Breast epithelium (tissue), 4 donors: ENCODE measurements at regions not wholly inside any gene's neighbourhood (a gene's known extent, or its start where the extent isn't known, plus 50 kb on each side); places are given as distances from the start of the nearest gene placed in this dataset.

Experiments
- DNase-seq, 2 donors: peaks; one replicate each; pipeline ENCODE4 v3.0.0-alpha.2; 2019; ENCODE audit warnings: low spot score in 2 of 2
- H3K27ac ChIP-seq, 2 donors: fragments of 200-600 bp; sonication (generic) in 1 of 2; one replicate each; pipeline ENCODE4 v1.5.1; 2016 to 2019; ENCODE audit warnings: mild to moderate bottlenecking in 1 of 2
- H3K27me3 ChIP-seq, 2 donors: fragments of 200-600 bp; sonication (generic) in 1 of 2; one replicate each; pipeline versions ENCODE4 v1.5.1 to v1.6.0; 2017 to 2019; ENCODE audit warnings: control low read depth in 1 of 2, mild to moderate bottlenecking in 1 of 2
- H3K36me3 ChIP-seq: fragments of 200-600 bp; one replicate; pipeline ENCODE4 v1.5.1; 2019
- H3K4me1 ChIP-seq, 2 donors: fragments of 200-600 bp; sonication (generic); one replicate each; pipeline ENCODE4 v1.5.1; 2016 to 2019; ENCODE audit warnings: control low read depth in 1 of 2
- H3K4me3 ChIP-seq, 3 donors: fragments of 200-600 bp; sonication (generic); 1 replicate in 2 of 3; 2 replicates in 1 of 3; pipeline ENCODE4 v1.5.1; 2016 to 2019; ENCODE audit warnings: mild to moderate bottlenecking in 3 of 3, moderate library complexity in 2 of 3
- H3K9me3 ChIP-seq, 2 donors: fragments of 200-600 bp; sonication (generic) in 1 of 2; one replicate each; pipeline ENCODE4 v1.5.1; 2016 to 2019; ENCODE audit warnings: control low read depth in 1 of 2
- CTCF ChIP-seq, 3 donors: fragments of 450-650 bp; IDR thresholded peaks; one replicate each; pipeline ENCODE4 v1.5.1; 2016 to 2017; ENCODE audit warnings: antibody characterized with exemption in 3 of 3, mild to moderate bottlenecking in 3 of 3, moderate library complexity in 3 of 3
- POLR2A ChIP-seq: fragments of 450-650 bp; IDR thresholded peaks from one replicate; pipeline ENCODE4 v1.6.1; 2016; ENCODE audit warnings: antibody characterized with exemption, mild to moderate bottlenecking, moderate library complexity
- POLR2AphosphoS5 ChIP-seq, 3 donors: sonication (generic); formaldehyde crosslinking; IDR thresholded peaks; one replicate each; pipeline ENCODE4 v1.6.1; 2017; ENCODE audit warnings: antibody characterized with exemption in 3 of 3
- intact Hi-C: fragments of 100-400 bp; cut with DNase I; formaldehyde crosslinking; loops from one replicate; pipeline ENCODE4 v1.15.1; 2023; ENCODE audit warnings: low total_unique reads

- Histone ChIP-seq H3K4me3 (no peak overlapping the region), H3K27me3 (no peaks in the 10 kb centered on the region), H3K4me1 (no peaks in the 10 kb centered on the region), H3K27ac (no peak overlapping the region), H3K36me3 (no peaks in the 10 kb centered on the region), H3K9me3 (no peaks in the 10 kb centered on the region)
- DNase-seq = no peak
- intact Hi-C loops = no loop called here
- TF ChIP-seq POLR2AphosphoS5 (IDR thresholded peaks at IDR 0.05) = no peak
- no peak for TF ChIP-seq CTCF (IDR thresholded peaks at IDR 0.05)
- no peak for TF ChIP-seq POLR2A
Observed at GRCh38 chr7:93736668-93737369, 153.7 kb downstream of the TFPI2 start.

- Histone ChIP-seq H3K27me3 (peaks cover 0 to 4% of the 10 kb centered on the region in 2 donors), H3K9me3 (no peaks in the 10 kb centered on the region), H3K27ac (no peak overlapping the region), H3K4me1 (no peaks in the 10 kb centered on the region), H3K36me3 (no peaks in the 10 kb centered on the region), H3K4me3 (no peak overlapping the region)
- intact Hi-C loops = no loop called here
- DNase-seq = no peak
- TF ChIP-seq CTCF (IDR thresholded peaks at IDR 0.05) (no peak), POLR2A (no peak), POLR2AphosphoS5 (IDR thresholded peaks at IDR 0.05) (no peak)
Observed at GRCh38 chr7:93728292-93728691, 153.8 kb upstream of the CALCR start.

GRCh38 chr7:93725954-93726353 lies 151.4 kb upstream of the CALCR start:
- Histone ChIP-seq H3K9me3 (no peaks in the 10 kb centered on the region), H3K36me3 (no peaks in the 10 kb centered on the region), H3K4me1 (no peaks in the 10 kb centered on the region), H3K27ac (no peak overlapping the region), H3K4me3 (no peak overlapping the region), H3K27me3 (peaks cover 0 to under 1% of the 10 kb centered on the region in 2 donors)
- DNase-seq = no peak
- intact Hi-C loops = no loop called here
- TF ChIP-seq POLR2AphosphoS5 (IDR thresholded peaks at IDR 0.05) (no peak), CTCF (IDR thresholded peaks at IDR 0.05) (no peak), POLR2A (no peak)

- TF ChIP-seq POLR2AphosphoS5 (IDR thresholded peaks at IDR 0.05) (no peak), CTCF (IDR thresholded peaks at IDR 0.05) (no peak), POLR2A (no peak)
Observed at GRCh38 chr7:93723424-93724124, 149.1 kb upstream of the CALCR start.

GRCh38 chr7:93720106-93720505 lies 145.6 kb upstream of the CALCR start:
- no peaks in the 10 kb centered on the region for H3K27me3 ChIP-seq
- H3K36me3 ChIP-seq = no peaks in the 10 kb centered on the region
- H3K4me3 ChIP-seq = no peak overlapping the region
- no peaks in the 10 kb centered on the region for H3K9me3 ChIP-seq
- H3K4me1 ChIP-seq = no peaks in the 10 kb centered on the region
- intact Hi-C loops = no loop called here
- no peak for DNase-seq
- TF ChIP-seq POLR2AphosphoS5 (IDR thresholded peaks at IDR 0.05) = no peak
- TF ChIP-seq POLR2A = no peak
- TF ChIP-seq CTCF (IDR thresholded peaks at IDR 0.05) = no peak
- no peak overlapping the region for H3K27ac ChIP-seq

More at GRCh38 chr7:93723424-93724124, 149.1 kb upstream of the CALCR start:
- Histone ChIP-seq H3K27me3 (no peaks in the 10 kb centered on the region), H3K36me3 (no peaks in the 10 kb centered on the region), H3K27ac (no peak overlapping the region), H3K4me1 (no peaks in the 10 kb centered on the region), H3K4me3 (no peak overlapping the region), H3K9me3 (no peaks in the 10 kb centered on the region)
- DNase-seq = no peak
- intact Hi-C loops = no loop called here
